Ascending aorta (tissue), 2 donors: ENCODE measurements at regions not wholly inside any gene's neighbourhood (a gene's known extent, or its start where the extent isn't known, plus 50 kb on each side); places are given as distances from the start of the nearest gene placed in this dataset.

Experiments
- DNase-seq, 2 donors: peaks; one replicate each; pipeline ENCODE4 v3.0.0-alpha.2; 2019; ENCODE audit warnings: low spot score in 2 of 2
- H3K27ac ChIP-seq, 2 donors: fragments of 200-600 bp; sonication (generic); one replicate each; pipeline ENCODE4 v1.5.1; 2016 to 2017; ENCODE audit warnings: mild to moderate bottlenecking in 1 of 2
- H3K27me3 ChIP-seq: fragments of 200-600 bp; sonication (generic); one replicate; pipeline ENCODE4 v1.5.1; 2017
- H3K36me3 ChIP-seq, 2 donors: fragments of 200-600 bp; sonication (generic); one replicate each; pipeline ENCODE4 v1.5.1; 2016
- H3K4me1 ChIP-seq, 2 donors: fragments of 200-600 bp; sonication (generic); one replicate each; pipeline ENCODE4 v1.5.1; 2016 to 2017; ENCODE audit warnings: mild to moderate bottlenecking in 1 of 2
- H3K4me3 ChIP-seq, 2 donors: fragments of 200-600 bp; sonication (generic); one replicate each; pipeline ENCODE4 v1.5.1; 2016 to 2017; ENCODE audit warnings: mild to moderate bottlenecking in 1 of 2
- H3K9me3 ChIP-seq, 2 donors: fragments of 200-600 bp; sonication (generic); one replicate each; pipeline ENCODE4 v1.5.1; 2016
- intact Hi-C: fragments of 100-400 bp; cut with DNase I; formaldehyde crosslinking; loops from one replicate; pipeline ENCODE4 v1.15.1; 2023
- TF ChIP-seq, protein P1 (sequence below), 3 experiments: fragments of 200-600 bp in 2 of 3; fragments of 450-650 bp in 1 of 3; sonication (generic) in 2 of 3; IDR thresholded peaks; one replicate each; pipeline ENCODE4 v1.5.1; 2016 to 2019; ENCODE audit warnings: antibody characterized with exemption in 3 of 3, mild to moderate bottlenecking in 1 of 3, moderate library complexity in 1 of 3

DNA sequence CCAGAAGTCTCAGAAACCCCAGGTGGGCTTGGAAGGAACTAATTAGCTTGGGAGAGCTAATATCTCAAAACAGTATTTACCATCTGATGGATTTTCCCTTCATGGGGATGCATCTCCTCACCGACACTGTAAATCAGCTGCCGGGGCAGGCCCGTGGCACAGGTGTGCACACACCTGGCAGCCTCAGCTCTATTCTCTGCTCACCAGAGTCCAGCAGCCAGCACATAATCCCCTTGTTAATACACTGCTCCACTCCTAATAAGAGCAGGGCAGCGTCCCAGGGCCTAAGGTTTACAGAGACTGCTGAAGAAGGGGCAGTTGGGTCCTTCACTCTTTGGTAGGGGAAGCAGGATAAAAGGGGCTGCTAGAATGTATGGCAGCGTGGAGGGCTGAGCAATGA, 200.0 kb downstream of the TOMM20 start:
- Histone ChIP-seq H3K4me3 (no peak overlapping the region), H3K27me3 (no peaks in the 10 kb centered on the region), H3K36me3 (no peaks in the 10 kb centered on the region), H3K27ac (no peak overlapping the region), H3K9me3 (no peaks in the 10 kb centered on the region), H3K4me1 (peaks cover 5 to 31% of the 10 kb centered on the region in 2 donors)
- TF ChIP-seq, protein P1, sequence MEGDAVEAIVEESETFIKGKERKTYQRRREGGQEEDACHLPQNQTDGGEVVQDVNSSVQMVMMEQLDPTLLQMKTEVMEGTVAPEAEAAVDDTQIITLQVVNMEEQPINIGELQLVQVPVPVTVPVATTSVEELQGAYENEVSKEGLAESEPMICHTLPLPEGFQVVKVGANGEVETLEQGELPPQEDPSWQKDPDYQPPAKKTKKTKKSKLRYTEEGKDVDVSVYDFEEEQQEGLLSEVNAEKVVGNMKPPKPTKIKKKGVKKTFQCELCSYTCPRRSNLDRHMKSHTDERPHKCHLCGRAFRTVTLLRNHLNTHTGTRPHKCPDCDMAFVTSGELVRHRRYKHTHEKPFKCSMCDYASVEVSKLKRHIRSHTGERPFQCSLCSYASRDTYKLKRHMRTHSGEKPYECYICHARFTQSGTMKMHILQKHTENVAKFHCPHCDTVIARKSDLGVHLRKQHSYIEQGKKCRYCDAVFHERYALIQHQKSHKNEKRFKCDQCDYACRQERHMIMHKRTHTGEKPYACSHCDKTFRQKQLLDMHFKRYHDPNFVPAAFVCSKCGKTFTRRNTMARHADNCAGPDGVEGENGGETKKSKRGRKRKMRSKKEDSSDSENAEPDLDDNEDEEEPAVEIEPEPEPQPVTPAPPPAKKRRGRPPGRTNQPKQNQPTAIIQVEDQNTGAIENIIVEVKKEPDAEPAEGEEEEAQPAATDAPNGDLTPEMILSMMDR (IDR thresholded peaks at IDR 0.05), result no peak
- intact Hi-C loops, result no loop called here
- peak in 1 of 2 donors; percentile 41 for DNase-seq

DNA sequence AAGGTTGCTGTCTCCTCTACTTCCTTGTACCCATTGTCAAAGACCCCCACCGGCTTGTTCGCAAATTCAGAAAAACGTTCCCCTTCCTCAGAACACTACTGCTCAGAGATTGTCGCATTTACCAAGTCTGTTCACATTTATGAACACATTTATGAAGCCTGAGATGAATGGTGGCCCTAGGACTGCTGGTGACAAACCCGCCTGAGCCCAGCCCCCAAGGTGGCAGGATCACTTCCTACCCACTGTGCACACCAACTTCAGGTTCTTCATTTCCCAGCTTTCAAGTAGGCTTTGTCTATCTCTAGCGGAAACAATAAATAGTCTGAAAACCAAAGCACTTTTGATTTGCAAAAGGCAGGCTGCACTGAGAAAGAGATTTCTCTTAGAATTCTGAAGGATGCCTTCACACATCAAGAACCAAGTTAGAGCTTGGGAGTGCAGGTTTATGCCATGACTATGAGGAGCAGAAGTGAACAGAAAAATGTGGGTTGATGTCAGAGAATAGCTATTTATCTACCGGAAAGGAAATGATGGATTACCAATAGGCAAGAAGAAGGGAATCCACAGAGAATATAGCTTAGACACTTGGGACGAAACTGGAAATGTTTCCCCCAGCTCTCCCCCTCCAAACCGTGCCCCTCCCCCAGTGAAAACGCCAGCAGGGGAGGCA, 200.5 kb downstream of the TOMM20 start:
- H3K4me3 ChIP-seq, result no peak overlapping the region
- no peak overlapping the region for H3K27ac ChIP-seq
- TF ChIP-seq, protein P1 (IDR thresholded peaks at IDR 0.05), result no peak
- intact Hi-C loops, result loop anchor here (2.0 kb wide), 1 partner anchor 35 kb away; no protein-coding TSS in a partner anchor
- peaks cover 5 to 26% of the 10 kb centered on the region in 2 donors for H3K4me1 ChIP-seq
- no peaks in the 10 kb centered on the region for H3K9me3 ChIP-seq
- DNase-seq, result peak in 1 of 2 donors; percentile 19
- no peaks in the 10 kb centered on the region for H3K27me3 ChIP-seq
- no peaks in the 10 kb centered on the region for H3K36me3 ChIP-seq

DNA sequence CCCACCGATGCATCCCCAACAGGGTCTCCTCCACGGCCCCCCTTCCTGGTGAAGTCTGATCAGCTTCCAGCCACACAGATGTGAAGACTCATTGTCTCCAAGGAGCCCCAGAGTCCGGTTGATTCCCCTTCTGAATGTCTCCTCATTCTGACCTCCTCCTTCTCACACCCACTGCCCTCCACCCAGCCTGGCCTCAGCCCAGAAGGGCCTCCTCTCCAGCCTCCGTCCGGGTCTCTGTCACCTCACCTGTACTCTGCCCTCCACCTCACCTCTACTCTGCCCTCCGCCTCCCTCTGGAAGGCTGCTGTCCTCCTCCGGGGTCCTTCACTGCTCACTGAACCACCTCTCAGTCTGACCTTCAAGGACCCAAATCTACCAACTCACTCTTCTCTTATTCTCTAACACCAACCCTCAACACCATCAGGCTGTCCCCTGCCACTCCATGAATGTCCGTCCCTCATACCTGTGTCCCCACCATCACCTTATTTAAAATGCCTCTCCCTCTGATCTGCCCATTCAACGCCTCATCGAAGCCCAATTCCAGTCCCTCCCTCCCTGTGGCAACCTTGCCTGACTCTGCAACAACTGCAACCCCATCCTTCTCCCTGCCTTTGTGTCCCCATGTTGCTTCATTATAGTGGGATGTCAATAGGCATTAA, 201.2 kb downstream of the TOMM20 start:
- H3K4me3 ChIP-seq, result no peak overlapping the region
- peaks cover 5 to 22% of the 10 kb centered on the region in 2 donors for H3K4me1 ChIP-seq
- H3K27ac ChIP-seq, result peak overlapping the region in 1 of 2 donors; percentile 74
- TF ChIP-seq, protein P1 (IDR thresholded peaks at IDR 0.05), result no peak
- H3K36me3 ChIP-seq, result no peaks in the 10 kb centered on the region
- no peaks in the 10 kb centered on the region for H3K27me3 ChIP-seq
- H3K9me3 ChIP-seq, result no peaks in the 10 kb centered on the region
- DNase-seq, result peak in 1 of 2 donors; percentile 50
- intact Hi-C loops, result loop anchor here (2.0 kb wide), 1 partner anchor 35 kb away; no protein-coding TSS in a partner anchor

DNA sequence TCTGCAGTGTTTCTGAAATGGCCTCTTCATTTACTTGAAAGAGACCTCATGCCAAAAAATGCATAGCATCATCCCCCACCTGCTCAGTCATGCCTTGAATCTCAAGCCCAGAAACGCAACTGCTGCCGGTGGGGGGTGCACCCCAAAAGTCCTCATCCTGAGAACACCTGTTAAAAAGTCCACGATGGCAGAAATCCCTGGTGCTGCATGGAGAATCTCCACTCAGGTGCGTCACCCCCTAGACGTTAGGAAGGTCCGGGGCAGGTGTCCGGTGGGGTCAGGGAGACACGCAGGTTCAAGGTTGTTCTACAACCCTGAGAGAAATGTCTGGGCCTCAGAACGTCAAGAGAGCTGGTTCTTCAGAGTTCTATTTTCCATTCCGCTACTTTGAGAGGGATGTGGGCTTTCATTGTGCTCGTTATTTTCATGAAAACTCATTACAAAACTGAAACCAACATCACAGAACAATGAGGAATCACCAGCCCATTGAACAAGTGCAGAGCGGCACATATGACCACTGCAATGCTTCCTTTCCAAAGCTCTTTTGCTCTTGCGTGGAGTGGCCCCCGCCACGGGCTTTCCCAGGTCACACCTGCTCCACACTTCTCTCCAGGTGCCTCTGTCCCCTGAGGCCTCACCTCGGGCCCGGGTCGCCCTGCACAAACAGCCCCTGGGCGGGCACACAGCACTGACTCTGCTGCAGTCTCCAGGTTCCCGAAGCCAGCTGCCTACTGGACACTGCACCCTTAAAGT, 201.9 kb downstream of the TOMM20 start:
- Histone ChIP-seq H3K27ac (peak overlapping the region; percentile 74 to 78), H3K27me3 (no peaks in the 10 kb centered on the region), H3K4me3 (peak overlapping the region in 1 of 2 donors; percentile 7), H3K4me1 (peaks cover 5 to 26% of the 10 kb centered on the region in 2 donors), H3K9me3 (no peaks in the 10 kb centered on the region), H3K36me3 (no peaks in the 10 kb centered on the region)
- intact Hi-C loops, result loop anchor here (1.0 to 2.0 kb wide), 2 partner anchors 36 to 427 kb away; no protein-coding TSS in a partner anchor
- DNase-seq, result peak in 1 of 2 donors; percentile 60
- TF ChIP-seq, protein P1 (IDR thresholded peaks at IDR 0.05), result no peak

DNA sequence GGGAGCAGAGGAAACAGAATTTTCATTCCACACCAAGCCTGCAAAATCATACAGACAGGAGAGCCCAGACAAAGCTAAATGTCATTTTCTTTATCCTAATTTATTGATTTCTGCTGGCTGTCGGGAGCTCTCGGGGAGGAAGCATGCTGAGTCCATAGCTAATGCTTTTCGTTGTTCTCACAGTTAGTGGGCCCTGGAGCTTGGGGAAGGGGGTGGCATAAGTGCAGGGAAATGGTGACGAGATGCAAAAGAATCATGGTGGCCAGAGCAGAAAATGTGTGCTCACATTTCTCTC, 202.4 kb downstream of the TOMM20 start:
- intact Hi-C loops, result loop anchor here (1.0 to 2.0 kb wide), 2 partner anchors 37 to 427 kb away; no protein-coding TSS in a partner anchor
- Histone ChIP-seq H3K36me3 (no peaks in the 10 kb centered on the region), H3K4me3 (no peak overlapping the region), H3K4me1 (peaks cover 5 to 30% of the 10 kb centered on the region in 2 donors), H3K27me3 (no peaks in the 10 kb centered on the region), H3K9me3 (no peaks in the 10 kb centered on the region), H3K27ac (peak overlapping the region; percentile 74 to 78)
- DNase-seq, result peak in 1 of 2 donors; percentile 35
- TF ChIP-seq, protein P1 (IDR thresholded peaks at IDR 0.05), result no peak
